H9 (cell line): ENCODE measurements at regions not wholly inside any gene's neighbourhood (a gene's known extent, or its start where the extent isn't known, plus 50 kb on each side); places are given as distances from the start of the nearest gene placed in this dataset.

Experiments used
- DNase-seq: peaks from one replicate; pipeline ENCODE4 v3.0.0-alpha.2; 2017
- H2AFZ ChIP-seq: one replicate; pipeline ENCODE4 v1.6.1; 2013; ENCODE audit warnings: mild to moderate bottlenecking, low read length, control low read depth, moderate library complexity
- H2AK5ac ChIP-seq: 2 replicates; pipeline ENCODE4 v1.6.1; 2013; ENCODE audit warnings: low read length, control low read depth, mixed read lengths; ENCODE audit not compliant: insufficient read length
- H2BK120ac ChIP-seq: one replicate; pipeline ENCODE4 v1.6.1; 2013; ENCODE audit warnings: low read depth, mild to moderate bottlenecking, low read length, control low read depth, inconsistent platforms; ENCODE audit not compliant: poor library complexity, severe bottlenecking
- H2BK12ac ChIP-seq: 2 replicates; pipeline ENCODE4 v1.6.1; 2013; ENCODE audit warnings: low read length, control low read depth, mixed read lengths, low read depth; ENCODE audit not compliant: insufficient read length
- H2BK15ac ChIP-seq: 2 replicates; pipeline ENCODE4 v1.6.1; 2013; ENCODE audit warnings: low read depth, low read length, control low read depth
- H2BK20ac ChIP-seq: one replicate; pipeline ENCODE4 v1.6.1; 2013; ENCODE audit warnings: low read depth, mild to moderate bottlenecking, low read length, control low read depth, inconsistent platforms; ENCODE audit not compliant: poor library complexity, severe bottlenecking
- H2BK5ac ChIP-seq: 2 replicates; pipeline ENCODE4 v1.6.1; 2013; ENCODE audit warnings: low read length, control low read depth, mixed read lengths; ENCODE audit not compliant: insufficient read length
- H3K14ac ChIP-seq: 2 replicates; pipeline ENCODE4 v1.6.1; 2013; ENCODE audit warnings: low read length, control low read depth; ENCODE audit not compliant: insufficient read depth
- H3K18ac ChIP-seq: 2 replicates; pipeline ENCODE4 v1.6.1; 2013; ENCODE audit warnings: low read depth, mild to moderate bottlenecking, mixed read lengths, low read length, control low read depth; ENCODE audit not compliant: insufficient read length
- H3K23ac ChIP-seq: 2 replicates; pipeline ENCODE4 v1.6.1; 2013; ENCODE audit warnings: low read length, control low read depth, mixed read lengths, low read depth; ENCODE audit not compliant: insufficient read length
- H3K23me2 ChIP-seq: 2 replicates; pipeline ENCODE4 v1.6.1; 2013; ENCODE audit warnings: low read depth, mild to moderate bottlenecking, mixed read lengths, low read length, control low read depth; ENCODE audit not compliant: insufficient read length, poor library complexity, severe bottlenecking
- H3K27ac ChIP-seq: 2 replicates; pipeline ENCODE4 v1.5.1; 2013; ENCODE audit warnings: low read length, control low read depth, mixed read lengths, low read depth; ENCODE audit not compliant: insufficient read length
- H3K27me3 ChIP-seq: 2 replicates; pipeline ENCODE4 v1.6.1; 2013; ENCODE audit warnings: low read length, control low read depth, inconsistent platforms; ENCODE audit not compliant: insufficient read depth
- H3K4ac ChIP-seq: 2 replicates; pipeline ENCODE4 v1.6.1; 2013; ENCODE audit warnings: low read depth, mild to moderate bottlenecking, control low read depth, inconsistent platforms, low read length, moderate library complexity
- H3K4me1 ChIP-seq: 2 replicates; pipeline ENCODE4 v1.6.1; 2013; ENCODE audit warnings: low read length, control low read depth, inconsistent platforms; ENCODE audit not compliant: insufficient read depth
- H3K4me2 ChIP-seq: 2 replicates; pipeline ENCODE4 v1.6.1; 2013; ENCODE audit warnings: low read length, control low read depth, mixed read lengths; ENCODE audit not compliant: insufficient read length, insufficient read depth
- H3K56ac ChIP-seq: 2 replicates; pipeline ENCODE4 v1.6.1; 2013; ENCODE audit warnings: low read depth, mild to moderate bottlenecking, mixed read lengths, low read length, control low read depth; ENCODE audit not compliant: insufficient read length
- H3K79me1 ChIP-seq: 2 replicates; pipeline ENCODE4 v1.6.1; 2013; ENCODE audit warnings: low read depth, mild to moderate bottlenecking, moderate library complexity, low read length, control low read depth, inconsistent platforms; ENCODE audit not compliant: insufficient read depth, poor library complexity, severe bottlenecking
- H3K79me2 ChIP-seq: 2 replicates; pipeline ENCODE4 v1.6.1; 2013; ENCODE audit warnings: low read length, control low read depth, inconsistent platforms; ENCODE audit not compliant: insufficient read depth
- H3K9ac ChIP-seq: 2 replicates; pipeline ENCODE4 v1.6.1; 2013; ENCODE audit warnings: low read length, control low read depth, mixed read lengths; ENCODE audit not compliant: insufficient read length; ENCODE audit errors: extremely low read depth
- H3K9me3 ChIP-seq: one replicate; pipeline ENCODE4 v1.6.1; 2013; ENCODE audit warnings: low read depth, low read length, inconsistent platforms; ENCODE audit not compliant: control insufficient read depth
- H3T11ph ChIP-seq: one replicate; pipeline ENCODE4 v1.6.1; 2013; ENCODE audit warnings: mild to moderate bottlenecking, low read length, control low read depth, inconsistent platforms
- H4K20me1 ChIP-seq: one replicate; pipeline ENCODE4 v1.6.1; 2013; ENCODE audit not compliant: control insufficient read depth, insufficient read length, insufficient read depth
- H4K5ac ChIP-seq: 2 replicates; pipeline ENCODE4 v1.6.1; 2013; ENCODE audit warnings: low read depth, mild to moderate bottlenecking, mixed read lengths, low read length, control low read depth; ENCODE audit not compliant: insufficient read length
- H4K8ac ChIP-seq: replicated peaks from 2 replicates; pipeline ENCODE4 v1.6.1; 2013; ENCODE audit warnings: low read length, control low read depth, mixed read lengths, low read depth; ENCODE audit not compliant: insufficient read length
- H4K91ac ChIP-seq: 2 replicates; pipeline ENCODE4 v1.6.1; 2013; ENCODE audit warnings: low read depth, mild to moderate bottlenecking, moderate library complexity, mixed read lengths, low read length, control low read depth; ENCODE audit not compliant: insufficient read length
- H3K27ac Mint-ChIP-seq, 3 experiments: 2 replicates in 2 of 3; 3 replicates in 1 of 3; pipeline ENCODE4 v1.8.0; 2020 to 2021; ENCODE audit warnings: mixed read lengths in 3 of 3, mild to moderate bottlenecking in 1 of 3, moderate library complexity in 1 of 3
- H3K27me3 Mint-ChIP-seq: 2 replicates; pipeline ENCODE4 v1.8.0; 2021; ENCODE audit warnings: low read depth, mild to moderate bottlenecking, moderate library complexity, mixed read lengths
- H3K36me3 Mint-ChIP-seq, 3 experiments: 2 replicates in 2 of 3; 3 replicates in 1 of 3; pipeline ENCODE4 v1.8.0; 2020 to 2021; ENCODE audit warnings: low read depth in 3 of 3, mixed read lengths in 3 of 3; ENCODE audit not compliant: insufficient read depth in 1 of 3
- H3K4me1 Mint-ChIP-seq, 2 experiments: 2 replicates each; pipeline ENCODE4 v1.8.0; 2020; ENCODE audit warnings: mixed read lengths in 2 of 2
- H3K4me3 Mint-ChIP-seq, 2 experiments: 2 replicates in 1 of 2; 3 replicates in 1 of 2; pipeline ENCODE4 v1.8.0; 2020 to 2021; ENCODE audit warnings: mild to moderate bottlenecking in 2 of 2, mixed read lengths in 2 of 2, moderate library complexity in 1 of 2
- H3K9me3 Mint-ChIP-seq, 2 experiments: 2 replicates in 1 of 2; 3 replicates in 1 of 2; pipeline ENCODE4 v1.8.0; 2020; ENCODE audit warnings: mild to moderate bottlenecking in 2 of 2, mixed read lengths in 2 of 2, moderate library complexity in 1 of 2
- CTCF ChIP-seq: fragments of 200-600 bp; sonication (generic); conservative IDR thresholded peaks from 3 replicates; pipeline ENCODE4 v1.8.0; 2021; ENCODE audit warnings: antibody characterized with exemption, mild to moderate bottlenecking
- WGBS: extraction: QIAGEN DNeasy Blood & Tissue Kit; methylation state at CpG from one replicate; pipeline ENCODE4 v1.1.7; 2013; ENCODE audit warnings: missing lambda C conversion rate, low lambda C conversion rate, mixed read lengths; ENCODE audit not compliant: insufficient read length; ENCODE audit errors: extremely low coverage; 5-methylcytosine and 5-hydroxymethylcytosine counted together

- H3K36me3 Mint-ChIP-seq = no peaks in the 10 kb centered on the region
- no peaks in the 10 kb centered on the region for H4K20me1 ChIP-seq
Observed at GRCh38 chr2:2730301-2730833, 399.3 kb upstream of the MYT1L start.

More at GRCh38 chr2:2730301-2730833, 399.3 kb upstream of the MYT1L start:
- Histone ChIP-seq H3K4me1 (peaks cover 2% of the 10 kb centered on the region; the same call in 1 of the 2 replicates), H3K27me3 (no peaks in the 10 kb centered on the region), H2BK15ac (no peak overlapping the region), H4K8ac (no peak overlapping the region), H2AK5ac (no peak overlapping the region), H3K27ac (no peak overlapping the region), H3K18ac (no peak overlapping the region), H3K4me2 (no peak overlapping the region), H3K9ac (no peak overlapping the region), H4K91ac (no peak overlapping the region), H3K14ac (no peak overlapping the region), H3K4ac (no peak overlapping the region), H3K56ac (no peak overlapping the region), H3K79me2 (no peaks in the 10 kb centered on the region), H3K9me3 (no peaks in the 10 kb centered on the region), H3K23ac (no peak overlapping the region), H2BK120ac (no peak overlapping the region), H2BK12ac (no peak overlapping the region), H3K79me1 (no peaks in the 10 kb centered on the region), H3T11ph (no peak overlapping the region), H2BK20ac (no peak overlapping the region), H2AFZ (no peak overlapping the region), H4K5ac (no peak overlapping the region), H2BK5ac (no peak overlapping the region), H3K23me2 (no peaks in the 10 kb centered on the region)
- no peaks in the 10 kb centered on the region for H3K9me3 Mint-ChIP-seq
- no peak overlapping the region; a peak in 1 of 5 replicates for H3K4me3 Mint-ChIP-seq
- H3K27me3 Mint-ChIP-seq = peaks cover 3% of the 10 kb centered on the region
- DNase-seq = no peak
- WGBS = no CpG with 5 or more reads among the region's 18 CpGs
- no peak overlapping the region for H3K27ac Mint-ChIP-seq
- peaks cover 3 to 5% of the 10 kb centered on the region in 2 experiments; a peak in 1 of 4 replicates for H3K4me1 Mint-ChIP-seq
- no peak for TF ChIP-seq CTCF
